IPS-15b (cell line): ENCODE measurements at regions not wholly inside any gene's neighbourhood (a gene's known extent, or its start where the extent isn't known, plus 50 kb on each side); places are given as distances from the start of the nearest gene placed in this dataset.

Experiments used
- H3K27me3 ChIP-seq: one replicate; pipeline ENCODE4 v1.6.1; 2013; ENCODE audit warnings: low read length; ENCODE audit not compliant: control insufficient read depth, insufficient read depth
- H3K36me3 ChIP-seq: one replicate; pipeline ENCODE4 v1.6.1; 2013; ENCODE audit warnings: low read length; ENCODE audit not compliant: control insufficient read depth, insufficient read depth
- H3K4me1 ChIP-seq: one replicate; pipeline ENCODE4 v1.6.1; 2013; ENCODE audit warnings: mild to moderate bottlenecking, low read length; ENCODE audit not compliant: control insufficient read depth, insufficient read depth
- H3K4me3 ChIP-seq: one replicate; pipeline ENCODE4 v1.5.1; 2013; ENCODE audit warnings: low read depth, low read length
- H3K9ac ChIP-seq: one replicate; pipeline ENCODE4 v1.6.1; 2013; ENCODE audit warnings: low read depth, mild to moderate bottlenecking, low read length
- H3K9me3 ChIP-seq: one replicate; pipeline ENCODE4 v1.6.1; 2013; ENCODE audit warnings: mild to moderate bottlenecking, low read length; ENCODE audit not compliant: control insufficient read depth, insufficient read depth

DNA sequence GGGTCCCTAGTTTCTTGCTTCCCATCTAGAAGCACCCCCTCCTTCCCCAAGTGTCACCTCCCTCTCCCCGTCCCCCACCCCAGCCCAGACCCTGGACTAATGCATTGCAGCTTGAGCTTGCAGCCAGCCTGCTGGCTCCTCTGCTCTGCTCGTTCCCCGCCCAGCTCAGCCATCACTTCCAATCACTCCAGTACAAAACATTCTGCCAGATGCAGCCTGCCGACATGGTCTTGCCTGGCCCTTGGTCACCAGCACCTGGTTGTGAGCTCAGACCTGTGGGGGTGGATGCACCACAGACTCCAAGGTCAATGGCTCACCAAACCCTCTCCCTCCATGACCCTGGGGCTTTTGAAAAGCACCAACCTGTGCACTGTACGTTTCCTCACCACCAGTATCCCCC, 172.9 kb upstream of the SMIM23 start:
- no peak overlapping the region for H3K4me3 ChIP-seq
- H3K9ac ChIP-seq, result no peak overlapping the region
- peaks cover 19% of the 10 kb centered on the region for H3K27me3 ChIP-seq
- no peaks in the 10 kb centered on the region for H3K36me3 ChIP-seq
- no peaks in the 10 kb centered on the region for H3K9me3 ChIP-seq
- H3K4me1 ChIP-seq, result peaks cover 6% of the 10 kb centered on the region

- Histone ChIP-seq H3K27me3 (peaks cover 22% of the 10 kb centered on the region), H3K9ac (no peak overlapping the region), H3K9me3 (no peaks in the 10 kb centered on the region)
These were observed 171.1 kb upstream of the SMIM23 start for GRCh38 chr5:171614511-171614910.

GRCh38 chr5:171614971-171615653, 170.5 kb upstream of the SMIM23 start:
- H3K4me1 ChIP-seq, result peaks cover 6% of the 10 kb centered on the region
- no peak overlapping the region for H3K4me3 ChIP-seq
- H3K9me3 ChIP-seq, result no peaks in the 10 kb centered on the region
- no peak overlapping the region for H3K9ac ChIP-seq
- H3K27me3 ChIP-seq, result peaks cover 25% of the 10 kb centered on the region
- no peaks in the 10 kb centered on the region for H3K36me3 ChIP-seq

More at GRCh38 chr5:171614511-171614910, 171.1 kb upstream of the SMIM23 start:
- Histone ChIP-seq H3K4me3 (no peak overlapping the region), H3K36me3 (no peaks in the 10 kb centered on the region), H3K4me1 (peaks cover 6% of the 10 kb centered on the region)

GRCh38 chr5:171615705-171616640, 169.6 kb upstream of the SMIM23 start:
- H3K4me3 ChIP-seq, result no peak overlapping the region
- no peaks in the 10 kb centered on the region for H3K9me3 ChIP-seq
- peaks cover 31% of the 10 kb centered on the region for H3K27me3 ChIP-seq

GRCh38 chr5:171617266-171617665, 168.4 kb upstream of the SMIM23 start:
- H3K27me3 ChIP-seq, result peaks cover 44% of the 10 kb centered on the region

More at GRCh38 chr5:171615705-171616640, 169.6 kb upstream of the SMIM23 start:
- Histone ChIP-seq H3K9ac (no peak overlapping the region), H3K36me3 (no peaks in the 10 kb centered on the region), H3K4me1 (peaks cover 6% of the 10 kb centered on the region)

GRCh38 chr5:171617817-171618591, 167.6 kb upstream of the SMIM23 start:
- peaks cover 52% of the 10 kb centered on the region for H3K27me3 ChIP-seq
- H3K9me3 ChIP-seq, result no peaks in the 10 kb centered on the region
- no peak overlapping the region for H3K9ac ChIP-seq
- H3K4me3 ChIP-seq, result no peak overlapping the region
- no peaks in the 10 kb centered on the region for H3K36me3 ChIP-seq
- peaks cover 7% of the 10 kb centered on the region for H3K4me1 ChIP-seq

More at GRCh38 chr5:171617266-171617665, 168.4 kb upstream of the SMIM23 start:
- no peak overlapping the region for H3K9ac ChIP-seq
- no peak overlapping the region for H3K4me3 ChIP-seq
- peaks cover 6% of the 10 kb centered on the region for H3K4me1 ChIP-seq
- no peaks in the 10 kb centered on the region for H3K36me3 ChIP-seq
- no peaks in the 10 kb centered on the region for H3K9me3 ChIP-seq

- Histone ChIP-seq H3K36me3 (no peaks in the 10 kb centered on the region), H3K4me1 (peaks cover 14% of the 10 kb centered on the region), H3K9ac (no peak overlapping the region), H3K27me3 (peaks cover 61% of the 10 kb centered on the region), H3K4me3 (no peak overlapping the region), H3K9me3 (no peaks in the 10 kb centered on the region)
These were observed 166.4 kb upstream of the SMIM23 start for GRCh38 chr5:171619196-171619595.

DNA sequence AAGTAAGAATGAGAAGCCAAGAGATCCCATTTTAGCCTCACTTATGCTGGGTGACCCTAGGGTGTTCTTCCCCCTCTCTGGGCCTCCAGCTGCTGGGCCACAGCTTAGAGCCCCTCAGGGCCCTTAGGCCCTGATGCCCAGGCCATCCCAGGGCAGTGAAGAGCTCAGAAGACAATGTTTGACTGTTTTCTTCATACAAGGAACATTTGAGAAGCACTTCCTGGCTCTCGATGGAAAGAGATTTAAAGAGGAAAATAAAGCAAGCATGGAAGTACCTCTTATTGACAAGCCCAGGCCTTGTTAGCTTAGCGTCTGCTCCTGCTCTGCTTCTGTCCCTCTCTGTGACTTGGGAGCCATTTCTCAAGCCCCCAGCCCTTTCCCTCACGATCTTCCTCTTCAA, 165.9 kb upstream of the SMIM23 start:
- no peaks in the 10 kb centered on the region for H3K36me3 ChIP-seq
- H3K9ac ChIP-seq, result no peak overlapping the region
- H3K9me3 ChIP-seq, result no peaks in the 10 kb centered on the region
- H3K4me1 ChIP-seq, result peaks cover 16% of the 10 kb centered on the region
- peaks cover 64% of the 10 kb centered on the region for H3K27me3 ChIP-seq
- no peak overlapping the region for H3K4me3 ChIP-seq

DNA sequence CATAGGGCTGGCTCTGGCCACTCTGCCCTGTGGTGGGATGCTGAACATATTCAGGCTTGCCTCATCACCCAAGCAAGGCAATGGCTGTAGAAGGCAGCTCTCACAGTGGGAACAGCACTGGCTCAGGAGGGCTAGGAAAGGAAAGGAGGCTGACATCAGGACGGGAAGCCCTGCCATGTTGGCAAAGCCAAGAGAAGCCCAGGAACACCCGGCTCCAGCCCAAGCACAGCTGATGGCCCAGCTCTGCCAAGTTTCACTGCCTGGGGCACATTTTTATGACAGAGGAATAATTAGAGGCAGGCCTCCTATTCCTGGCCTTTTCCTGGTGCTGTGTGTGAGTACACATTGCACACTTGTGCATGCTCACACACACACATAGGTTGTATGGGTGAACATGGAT, 163.6 kb upstream of the SMIM23 start:
- Histone ChIP-seq H3K4me3 (no peak overlapping the region), H3K9ac (no peak overlapping the region), H3K27me3 (peaks cover 76% of the 10 kb centered on the region), H3K36me3 (no peaks in the 10 kb centered on the region), H3K9me3 (no peaks in the 10 kb centered on the region), H3K4me1 (peaks cover 10% of the 10 kb centered on the region)

GRCh38 chr5:171623107-171623506, 162.5 kb upstream of the SMIM23 start:
- H3K9ac ChIP-seq, result no peak overlapping the region
- H3K4me3 ChIP-seq, result peak overlapping the region; percentile 3
- H3K36me3 ChIP-seq, result no peaks in the 10 kb centered on the region
- peaks cover 80% of the 10 kb centered on the region for H3K27me3 ChIP-seq
- peaks cover 10% of the 10 kb centered on the region for H3K4me1 ChIP-seq
- H3K9me3 ChIP-seq, result no peaks in the 10 kb centered on the region

- peaks cover 85% of the 10 kb centered on the region for H3K27me3 ChIP-seq
- peaks cover 10% of the 10 kb centered on the region for H3K4me1 ChIP-seq
- no peaks in the 10 kb centered on the region for H3K9me3 ChIP-seq
- H3K9ac ChIP-seq, result no peak overlapping the region
- H3K36me3 ChIP-seq, result no peaks in the 10 kb centered on the region
- peak overlapping the region; percentile 3 for H3K4me3 ChIP-seq
These were observed 162.0 kb upstream of the SMIM23 start for GRCh38 chr5:171623551-171624097.
